GM12865 (cell line): ENCODE measurements at regions not wholly inside any gene's neighbourhood (a gene's known extent, or its start where the extent isn't known, plus 50 kb on each side); places are given as distances from the start of the nearest gene placed in this dataset.

Experiments used
- DNase-seq: peaks from one replicate; pipeline ENCODE4 v3.0.0; 2010; ENCODE audit warnings: low read depth
- H3K4me3 ChIP-seq: 2 replicates; pipeline ENCODE4 v1.5.1; 2011; ENCODE audit warnings: mild to moderate bottlenecking, low read depth, low read length, control low read depth
- CTCF ChIP-seq: IDR thresholded peaks from 2 replicates; pipeline ENCODE4 v1.5.1; 2011; ENCODE audit warnings: low read length, control low read depth, low read depth, inconsistent platforms; ENCODE audit not compliant: insufficient read depth; ENCODE audit errors: missing control alignments

GRCh38 chr4:46684041-46684440, 225.0 kb downstream of the COX7B2 start:
- no peak for TF ChIP-seq CTCF

GRCh38 chr4:46676364-46676763, 232.7 kb downstream of the COX7B2 start:
- H3K4me3 ChIP-seq, result no peak overlapping the region
- TF ChIP-seq CTCF, result no peak
- DNase-seq, result no peak

More at GRCh38 chr4:46684041-46684440, 225.0 kb downstream of the COX7B2 start:
- H3K4me3 ChIP-seq, result no peak overlapping the region
- no peak for DNase-seq

GRCh38 chr4:46674326-46674725, 234.7 kb downstream of the COX7B2 start:
- no peak for TF ChIP-seq CTCF
- DNase-seq, result no peak
- H3K4me3 ChIP-seq, result no peak overlapping the region

GRCh38 chr4:46667790-46668189, 241.3 kb downstream of the COX7B2 start:
- no peak for TF ChIP-seq CTCF
- no peak overlapping the region for H3K4me3 ChIP-seq
- no peak for DNase-seq

- no peak overlapping the region for H3K4me3 ChIP-seq
- no peak for TF ChIP-seq CTCF
- no peak for DNase-seq
Observed at GRCh38 chr4:46656071-46656470, 253.0 kb downstream of the COX7B2 start.

GRCh38 chr4:46653842-46654241, 255.2 kb downstream of the COX7B2 start:
- no peak for DNase-seq
- H3K4me3 ChIP-seq, result no peak overlapping the region
- no peak for TF ChIP-seq CTCF

- no peak for TF ChIP-seq CTCF
- DNase-seq, result no peak
- no peak overlapping the region for H3K4me3 ChIP-seq
Observed at GRCh38 chr4:46649390-46649789, 259.5 kb upstream of the GABRA2 start.
